ENCODE measurements at regions not wholly inside any gene's neighbourhood (a gene's known extent, or its start where the extent isn't known, plus 50 kb on each side); places are given as distances from the start of the nearest gene placed in this dataset.

DNA sequence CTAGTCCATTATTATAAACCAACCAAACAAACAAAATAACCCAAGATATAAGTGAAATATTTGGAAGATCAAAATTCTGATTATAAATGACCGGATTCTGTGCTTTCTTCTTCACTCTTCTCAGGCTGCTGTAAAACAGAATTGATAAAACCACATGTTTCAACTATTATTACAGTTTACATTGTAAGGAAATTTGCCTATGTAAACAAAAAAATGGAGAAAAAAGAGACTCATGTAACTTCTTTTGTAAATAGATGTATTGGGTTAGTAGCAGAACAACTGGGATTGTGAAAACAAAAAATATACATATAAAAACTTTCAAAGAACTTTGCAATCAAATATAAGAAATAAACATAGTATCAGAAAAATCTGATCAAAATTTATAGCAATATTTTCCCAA, 295.2 kb upstream of the CCDC179 start:
- TF ChIP-seq, protein P1, sequence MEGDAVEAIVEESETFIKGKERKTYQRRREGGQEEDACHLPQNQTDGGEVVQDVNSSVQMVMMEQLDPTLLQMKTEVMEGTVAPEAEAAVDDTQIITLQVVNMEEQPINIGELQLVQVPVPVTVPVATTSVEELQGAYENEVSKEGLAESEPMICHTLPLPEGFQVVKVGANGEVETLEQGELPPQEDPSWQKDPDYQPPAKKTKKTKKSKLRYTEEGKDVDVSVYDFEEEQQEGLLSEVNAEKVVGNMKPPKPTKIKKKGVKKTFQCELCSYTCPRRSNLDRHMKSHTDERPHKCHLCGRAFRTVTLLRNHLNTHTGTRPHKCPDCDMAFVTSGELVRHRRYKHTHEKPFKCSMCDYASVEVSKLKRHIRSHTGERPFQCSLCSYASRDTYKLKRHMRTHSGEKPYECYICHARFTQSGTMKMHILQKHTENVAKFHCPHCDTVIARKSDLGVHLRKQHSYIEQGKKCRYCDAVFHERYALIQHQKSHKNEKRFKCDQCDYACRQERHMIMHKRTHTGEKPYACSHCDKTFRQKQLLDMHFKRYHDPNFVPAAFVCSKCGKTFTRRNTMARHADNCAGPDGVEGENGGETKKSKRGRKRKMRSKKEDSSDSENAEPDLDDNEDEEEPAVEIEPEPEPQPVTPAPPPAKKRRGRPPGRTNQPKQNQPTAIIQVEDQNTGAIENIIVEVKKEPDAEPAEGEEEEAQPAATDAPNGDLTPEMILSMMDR (IDR thresholded peaks at IDR 0.05; ENCODE audit: insufficient read depth, missing control alignments) = no peak
- no peak for DNase-seq (ENCODE audit: insufficient read length, low spot score)
- no peak for FAIRE-seq

DNA sequence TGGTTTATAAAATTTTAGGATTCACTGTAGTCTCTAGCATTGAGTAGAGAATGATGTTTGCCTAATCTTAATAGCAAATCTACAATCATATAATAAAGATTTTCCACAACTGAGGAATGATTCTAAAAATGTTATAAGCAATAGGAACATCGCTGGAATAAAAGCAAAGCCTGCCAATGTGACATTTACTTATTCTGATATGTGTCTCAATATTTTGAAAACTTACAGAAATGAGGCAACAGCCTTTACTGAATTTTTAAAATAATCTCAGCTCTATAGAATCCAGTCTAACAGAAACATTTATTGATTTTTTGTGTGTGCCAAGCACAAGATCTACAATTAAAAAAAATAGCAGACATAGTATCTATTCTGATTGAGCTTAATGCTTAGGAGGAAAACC, 303.7 kb upstream of the CCDC179 start:
- DNase-seq (ENCODE audit: insufficient read length, low spot score) = no peak
- no peak for FAIRE-seq
- TF ChIP-seq, protein P1 (IDR thresholded peaks at IDR 0.05; ENCODE audit: insufficient read depth, missing control alignments) = no peak

DNA sequence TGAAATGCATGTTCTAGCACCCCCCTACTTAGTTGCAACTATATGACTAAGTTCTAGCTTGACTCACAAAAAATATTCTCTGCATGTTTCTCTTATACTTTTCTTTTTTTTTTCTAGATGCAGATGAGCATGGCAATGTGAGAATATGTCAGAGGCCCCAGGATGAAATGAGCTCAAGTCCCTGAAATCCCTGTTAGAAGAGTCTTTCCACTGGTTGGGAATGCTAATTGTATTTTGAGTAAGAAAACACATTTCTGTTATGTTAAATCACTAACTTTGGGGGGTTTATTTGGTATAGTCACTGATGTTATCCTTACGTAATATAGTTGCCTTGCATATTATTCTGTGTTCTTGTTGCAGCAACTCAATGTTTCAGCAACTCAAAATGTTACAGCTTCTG, 306.1 kb upstream of the CCDC179 start:
- DNase-seq (ENCODE audit: insufficient read length, low spot score) (no peak), FAIRE-seq (no peak)
- TF ChIP-seq, protein P1 (IDR thresholded peaks at IDR 0.05; ENCODE audit: insufficient read depth, missing control alignments) = no peak

DNA sequence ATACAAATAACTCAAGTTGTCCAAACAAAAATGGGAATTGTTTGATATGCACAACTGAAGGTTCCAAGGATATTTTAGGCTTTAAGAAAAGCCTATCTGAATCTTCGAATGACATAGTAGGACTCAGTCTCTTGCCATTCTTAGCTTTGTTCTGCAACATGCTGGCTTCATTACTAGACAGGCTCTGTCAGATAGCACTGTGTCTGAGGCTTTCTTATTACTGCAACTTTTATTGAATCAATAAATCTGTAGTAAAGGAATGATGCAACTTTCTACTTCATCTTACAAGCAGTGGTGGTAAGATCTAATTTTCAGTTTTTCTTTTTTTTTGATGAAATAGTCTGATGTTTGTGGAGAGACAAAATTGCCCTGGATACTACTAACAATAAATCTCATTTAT, 319.3 kb upstream of the CCDC179 start:
- TF ChIP-seq, protein P1 (IDR thresholded peaks at IDR 0.05; ENCODE audit: insufficient read depth, missing control alignments) = no peak
- DNase-seq (ENCODE audit: insufficient read length, low spot score) (no peak), FAIRE-seq (no peak)

DNA sequence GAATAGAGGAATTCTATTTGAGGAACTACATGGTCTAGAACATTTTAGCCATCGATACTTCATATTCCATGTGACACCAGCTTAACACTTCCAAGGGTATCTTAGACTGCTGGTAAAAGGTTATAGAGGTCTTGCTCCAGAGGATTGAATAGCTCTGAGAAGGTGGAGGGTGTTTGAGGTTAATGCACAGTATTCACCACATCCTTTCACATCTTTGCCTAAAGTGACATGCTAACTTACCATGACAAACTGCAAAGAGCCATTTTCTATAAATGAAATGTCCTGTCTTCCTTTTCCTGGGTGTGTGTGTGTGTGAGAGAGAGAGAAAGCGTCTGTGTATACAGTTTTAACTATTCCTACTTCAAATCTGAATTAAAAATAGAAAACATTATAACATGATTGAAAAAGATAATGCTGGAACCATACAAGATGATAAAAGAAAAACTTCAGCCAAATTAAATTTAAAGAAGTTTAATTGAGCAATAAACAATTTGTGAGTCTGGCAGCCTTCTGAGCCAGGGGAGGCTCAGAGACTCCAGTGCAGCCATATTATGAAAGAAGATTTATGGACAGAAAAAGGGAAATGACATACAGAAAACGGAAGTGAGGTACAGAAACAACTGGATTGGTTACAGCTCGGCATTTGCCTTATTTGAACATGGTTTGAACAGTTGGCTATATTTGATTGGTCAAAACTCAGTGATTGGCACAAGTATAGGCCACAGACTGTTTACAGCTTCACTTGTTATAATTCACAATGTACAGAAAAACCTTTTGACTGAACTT, 320.9 kb upstream of the CCDC179 start:
- DNase-seq (ENCODE audit: insufficient read length, low spot score) (no peak), FAIRE-seq (no peak)
- TF ChIP-seq, protein P1 (IDR thresholded peaks at IDR 0.05; ENCODE audit: insufficient read depth, missing control alignments) = no peak

DNA sequence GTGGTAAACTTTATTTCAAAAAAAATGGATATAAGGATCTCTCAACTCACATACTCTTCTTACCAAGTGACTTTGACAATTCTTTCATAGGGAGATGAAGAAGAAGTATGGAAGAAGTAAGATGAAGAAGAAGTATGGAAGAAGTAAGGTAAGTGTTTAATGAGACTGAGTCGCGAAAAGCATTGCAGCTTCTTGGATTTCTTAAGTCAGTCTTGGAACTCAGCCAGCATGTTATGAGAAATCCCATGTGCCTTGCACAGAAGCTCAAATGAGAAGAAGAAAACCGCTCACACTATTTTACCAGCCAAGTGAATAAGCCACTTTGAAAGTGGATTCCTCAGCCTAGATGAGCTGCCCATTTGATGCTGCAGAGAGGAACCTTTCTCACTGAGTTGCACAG, 332.0 kb upstream of the CCDC179 start:
- no peak for DNase-seq (ENCODE audit: insufficient read length, low spot score)
- FAIRE-seq = no peak
- TF ChIP-seq, protein P1 (IDR thresholded peaks at IDR 0.05; ENCODE audit: insufficient read depth, missing control alignments) = no peak

DNA sequence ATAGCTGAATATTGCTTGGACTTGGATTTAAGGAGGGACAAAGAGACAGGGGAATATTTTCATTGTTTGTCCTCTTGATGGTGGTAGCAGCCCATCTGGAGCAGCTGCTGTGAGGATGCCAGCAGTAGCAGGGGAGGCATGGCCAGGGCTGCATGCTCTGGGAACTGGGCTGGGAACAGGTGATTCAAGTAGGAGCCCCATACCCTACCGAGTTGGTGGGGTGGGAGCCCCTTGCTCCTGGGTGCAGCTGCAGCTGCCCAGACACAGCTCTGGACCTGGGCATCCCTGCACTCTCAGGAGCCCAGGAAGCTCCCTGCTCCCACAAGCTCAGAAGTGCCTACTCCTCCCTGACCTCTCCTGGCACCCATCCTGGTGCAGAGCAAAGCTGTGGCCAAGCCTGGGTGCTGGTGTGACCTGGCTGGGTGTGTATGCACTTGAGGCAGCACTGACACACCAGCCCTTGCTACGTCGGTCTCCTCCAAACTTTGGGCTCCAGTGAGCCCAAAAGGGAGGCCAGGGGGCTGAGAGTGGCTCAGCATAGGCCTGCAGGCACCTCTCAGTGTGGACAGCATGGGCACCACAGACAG, 341.8 kb upstream of the CCDC179 start:
- DNase-seq (ENCODE audit: insufficient read length, low spot score) = no peak
- TF ChIP-seq, protein P1 (IDR thresholded peaks at IDR 0.05; ENCODE audit: insufficient read depth, missing control alignments) = no peak
- FAIRE-seq = no peak

All from D721Med (cell line).